Ovary (tissue), 7 donors: ENCODE measurements at regions not wholly inside any gene's neighbourhood (a gene's known extent, or its start where the extent isn't known, plus 50 kb on each side); places are given as distances from the start of the nearest gene placed in this dataset.

Source experiments
- DNase-seq, 5 donors: peaks; one replicate each; pipeline ENCODE4 v3.0.0-alpha.2; 2019 to 2020
- H3K27ac ChIP-seq, 2 donors: fragments of 200-600 bp; one replicate each; pipeline versions ENCODE4 v1.5.1 to v1.8.0; 2019 to 2022
- H3K27me3 ChIP-seq: fragments of 200-600 bp; one replicate; pipeline ENCODE4 v1.8.0; 2022
- H3K36me3 ChIP-seq: fragments of 200-600 bp; sonication (generic); one replicate; pipeline ENCODE4 v1.5.1; 2019
- H3K4me1 ChIP-seq: one replicate; pipeline ENCODE4 v1.8.1; 2013; ENCODE audit warnings: mild to moderate bottlenecking, moderate library complexity; ENCODE audit not compliant: insufficient read depth
- H3K4me3 ChIP-seq: fragments of 200-600 bp; sonication (generic); one replicate; pipeline ENCODE4 v1.5.1; 2017
- H3K9me3 ChIP-seq, 2 donors: fragments of 200-600 bp in 1 of 2; sonication (generic) in 1 of 2; one replicate each; pipeline versions ENCODE4 v1.5.1 to v1.8.1; 2013 to 2019; ENCODE audit warnings: mild to moderate bottlenecking in 1 of 2, moderate library complexity in 1 of 2
- CTCF ChIP-seq, 3 donors: fragments of 450-650 bp in 2 of 3; fragments of 200-600 bp in 1 of 3; IDR thresholded peaks; one replicate each; pipeline versions ENCODE4 v1.5.1 to v1.8.0; 2016 to 2022; ENCODE audit warnings: antibody characterized with exemption in 3 of 3, mild to moderate bottlenecking in 1 of 3
- EP300 ChIP-seq: sonication (generic); formaldehyde crosslinking; IDR thresholded peaks from one replicate; pipeline ENCODE4 v1.6.1; 2017; ENCODE audit warnings: antibody characterized with exemption
- POLR2A ChIP-seq: fragments of 450-650 bp; IDR thresholded peaks from one replicate; pipeline ENCODE4 v1.6.1; 2017; ENCODE audit warnings: antibody characterized with exemption, mild to moderate bottlenecking, moderate library complexity
- WGBS, 3 donors: extraction: QIAGEN DNeasy Blood & Tissue Kit in 1 of 3; methylation state at CpG; one replicate each; pipeline versions ENCODE4 v1.1.5 to v1.1.7; 2013 to 2017; 5-methylcytosine and 5-hydroxymethylcytosine counted together
- intact Hi-C, 4 donors: fragments of 100-400 bp; cut with DNase I; formaldehyde crosslinking; loops; one replicate each; pipeline versions ENCODE4 v1.11.0 to v1.15.1; 2022 to 2023
- donor health status: DM: no; HTN: no; CAD: no; lungs with moderate emphysema.
- donor health status: DM: no; HTN: no; CAD: no.
- donor health status: Bipolar disorder and iron deficiency.
- donor health status: DM: no; HTN: no; CAD: no.
- donor health status: DM: yes; HTN: yes; CAD: no.

GRCh38 chr12:9273276-9273675 is 65.1 kb upstream of the PZP start:
- Histone ChIP-seq H3K27me3 (no peaks in the 10 kb centered on the region), H3K27ac (no peak overlapping the region), H3K9me3 (no peaks in the 10 kb centered on the region), H3K36me3 (no peaks in the 10 kb centered on the region), H3K4me1 (no peaks in the 10 kb centered on the region), H3K4me3 (no peak overlapping the region)
- no peak for TF ChIP-seq POLR2A
- no peak for TF ChIP-seq CTCF (IDR thresholded peaks at IDR 0.05)
- TF ChIP-seq EP300 = no peak
- intact Hi-C loops = no loop called here
- whole genome bisulfite sequencing, 3 donors = 71 to 80% (median 72%) methylated on average over 3 of the region's 3 CpGs
- no peak for DNase-seq

- DNase-seq = no peak
- WGBS, 3 donors = 76 to 92% (median 82%) methylated on average over 1 of the region's 1 CpG
- Histone ChIP-seq H3K27ac (no peak overlapping the region), H3K4me3 (no peak overlapping the region), H3K27me3 (no peaks in the 10 kb centered on the region), H3K36me3 (no peaks in the 10 kb centered on the region), H3K4me1 (no peaks in the 10 kb centered on the region), H3K9me3 (no peaks in the 10 kb centered on the region)
- intact Hi-C loops = no loop called here
- TF ChIP-seq CTCF (IDR thresholded peaks at IDR 0.05) = no peak
- TF ChIP-seq EP300 = no peak
- TF ChIP-seq POLR2A = no peak
Measured at GRCh38 chr12:9271875-9272274, 63.7 kb upstream of the PZP start.

- Histone ChIP-seq H3K36me3 (no peaks in the 10 kb centered on the region), H3K4me3 (no peak overlapping the region), H3K27ac (no peak overlapping the region), H3K4me1 (no peaks in the 10 kb centered on the region), H3K27me3 (no peaks in the 10 kb centered on the region), H3K9me3 (no peaks in the 10 kb centered on the region)
- TF ChIP-seq EP300 (no peak), CTCF (IDR thresholded peaks at IDR 0.05) (no peak), POLR2A (no peak)
- 20 to 40% (median 33%) methylated on average over 1 of the region's 1 CpG for WGBS, 3 donors
- intact Hi-C loops = no loop called here
- DNase-seq = no peak
Measured at GRCh38 chr12:9264546-9264945, 56.4 kb upstream of the PZP start.

GRCh38 chr12:9260931-9261330 is 52.7 kb upstream of the PZP start:
- H3K27me3 ChIP-seq = no peaks in the 10 kb centered on the region
- TF ChIP-seq EP300 (no peak), POLR2A (no peak), CTCF (IDR thresholded peaks at IDR 0.05) (no peak)
- no peak overlapping the region for H3K4me3 ChIP-seq
- no peaks in the 10 kb centered on the region for H3K9me3 ChIP-seq
- DNase-seq = no peak
- intact Hi-C loops = no loop called here
- H3K27ac ChIP-seq = no peak overlapping the region
- no peaks in the 10 kb centered on the region for H3K36me3 ChIP-seq
- H3K4me1 ChIP-seq = no peaks in the 10 kb centered on the region

- no peak for DNase-seq
- H3K27me3 ChIP-seq = no peaks in the 10 kb centered on the region
- WGBS, 3 donors = 82 to 87% (median 85%) methylated on average over 1 of the region's 1 CpG
- no peak overlapping the region for H3K4me3 ChIP-seq
- H3K27ac ChIP-seq = no peak overlapping the region
- intact Hi-C loops = no loop called here
- H3K36me3 ChIP-seq = no peaks in the 10 kb centered on the region
- no peak for TF ChIP-seq EP300
- no peak for TF ChIP-seq POLR2A
- TF ChIP-seq CTCF (IDR thresholded peaks at IDR 0.05) = no peak
- H3K9me3 ChIP-seq = no peaks in the 10 kb centered on the region
- H3K4me1 ChIP-seq = no peaks in the 10 kb centered on the region
Measured at GRCh38 chr12:9258676-9259075, 50.5 kb upstream of the PZP start.
